ENCODE measurements at regions not wholly inside any gene's neighbourhood (a gene's known extent, or its start where the extent isn't known, plus 50 kb on each side); places are given as distances from the start of the nearest gene placed in this dataset.

DNA sequence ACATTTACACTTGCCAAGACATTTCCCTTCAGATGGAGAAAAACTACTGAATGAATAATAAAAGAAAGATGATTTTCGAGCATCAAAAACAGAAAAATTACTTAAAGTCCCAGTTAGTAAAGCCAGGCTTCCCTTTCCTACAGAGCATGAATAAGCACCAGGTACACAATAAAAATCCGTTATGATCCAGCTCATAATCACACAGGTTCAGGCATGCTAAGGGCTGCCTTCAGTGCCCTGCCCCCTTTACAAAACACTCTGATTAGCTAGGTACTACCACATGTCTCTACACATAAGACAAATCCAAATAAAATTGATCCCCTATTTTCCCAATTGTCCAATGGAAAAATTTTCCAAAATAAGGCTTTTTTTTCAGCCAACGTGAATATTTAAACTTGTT is 413.2 kb upstream of the LRATD1 start:
- no peak for TF ChIP-seq EZH2phosphoT487 (IDR thresholded peaks at IDR 0.05; ENCODE audit: borderline replicate concordance, low read length)
- TF ChIP-seq, protein P1, sequence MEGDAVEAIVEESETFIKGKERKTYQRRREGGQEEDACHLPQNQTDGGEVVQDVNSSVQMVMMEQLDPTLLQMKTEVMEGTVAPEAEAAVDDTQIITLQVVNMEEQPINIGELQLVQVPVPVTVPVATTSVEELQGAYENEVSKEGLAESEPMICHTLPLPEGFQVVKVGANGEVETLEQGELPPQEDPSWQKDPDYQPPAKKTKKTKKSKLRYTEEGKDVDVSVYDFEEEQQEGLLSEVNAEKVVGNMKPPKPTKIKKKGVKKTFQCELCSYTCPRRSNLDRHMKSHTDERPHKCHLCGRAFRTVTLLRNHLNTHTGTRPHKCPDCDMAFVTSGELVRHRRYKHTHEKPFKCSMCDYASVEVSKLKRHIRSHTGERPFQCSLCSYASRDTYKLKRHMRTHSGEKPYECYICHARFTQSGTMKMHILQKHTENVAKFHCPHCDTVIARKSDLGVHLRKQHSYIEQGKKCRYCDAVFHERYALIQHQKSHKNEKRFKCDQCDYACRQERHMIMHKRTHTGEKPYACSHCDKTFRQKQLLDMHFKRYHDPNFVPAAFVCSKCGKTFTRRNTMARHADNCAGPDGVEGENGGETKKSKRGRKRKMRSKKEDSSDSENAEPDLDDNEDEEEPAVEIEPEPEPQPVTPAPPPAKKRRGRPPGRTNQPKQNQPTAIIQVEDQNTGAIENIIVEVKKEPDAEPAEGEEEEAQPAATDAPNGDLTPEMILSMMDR (IDR thresholded peaks at IDR 0.05; ENCODE audit: low read depth, low read length, poor library complexity, severe bottlenecking) = no peak

All from DOHH2 (cell line).